ENCODE measurements at regions not wholly inside any gene's neighbourhood (a gene's known extent, or its start where the extent isn't known, plus 50 kb on each side); places are given as distances from the start of the nearest gene placed in this dataset.

GRCh38 chr2:156852681-156853080 lies 404.8 kb upstream of the GALNT5 start:
- H3K36me3 ChIP-seq = no peaks in the 10 kb centered on the region
- H3K27me3 ChIP-seq (replicated peaks; ENCODE audit: insufficient read depth) = no peaks in the 10 kb centered on the region
- no peak overlapping the region for H3K4me3 ChIP-seq
- DNase-seq (ENCODE audit: low spot score) (no peak), ATAC-seq (ENCODE audit: insufficient number of reproducible peaks, low FRiP score, low read depth) (no peak)
- no peak overlapping the region for H3K27ac ChIP-seq
- H3K9me3 ChIP-seq = no peaks in the 10 kb centered on the region
- no peak for TF ChIP-seq CTCF (IDR thresholded peaks at IDR 0.05)
- H3K4me1 ChIP-seq (ENCODE audit: control insufficient read depth in 1 of 2, low read depth in 2 of 2) = no peaks in the 10 kb centered on the region

GRCh38 chr2:156864325-156864724 lies 393.2 kb upstream of the GALNT5 start:
- H3K9me3 ChIP-seq = no peaks in the 10 kb centered on the region

GRCh38 chr2:156864753-156865152 lies 392.8 kb upstream of the GALNT5 start:
- Histone ChIP-seq H3K36me3 (no peaks in the 10 kb centered on the region), H3K27me3 (replicated peaks; ENCODE audit: insufficient read depth) (no peaks in the 10 kb centered on the region), H3K4me3 (no peak overlapping the region), H3K4me1 (ENCODE audit: control insufficient read depth in 1 of 2, low read depth in 2 of 2) (no peaks in the 10 kb centered on the region), H3K9me3 (no peaks in the 10 kb centered on the region), H3K27ac (no peak overlapping the region)
- DNase-seq (ENCODE audit: low spot score) (no peak), ATAC-seq (ENCODE audit: insufficient number of reproducible peaks, low FRiP score, low read depth) (no peak)
- no peak for TF ChIP-seq CTCF (IDR thresholded peaks at IDR 0.05)

More at GRCh38 chr2:156864325-156864724, 393.2 kb upstream of the GALNT5 start:
- no peak for TF ChIP-seq CTCF (IDR thresholded peaks at IDR 0.05)
- Histone ChIP-seq H3K36me3 (no peaks in the 10 kb centered on the region), H3K4me1 (ENCODE audit: control insufficient read depth in 1 of 2, low read depth in 2 of 2) (no peaks in the 10 kb centered on the region), H3K4me3 (no peak overlapping the region), H3K27ac (no peak overlapping the region), H3K27me3 (replicated peaks; ENCODE audit: insufficient read depth) (no peaks in the 10 kb centered on the region)
- no peak for DNase-seq (ENCODE audit: low spot score)
- no peak for ATAC-seq (ENCODE audit: insufficient number of reproducible peaks, low FRiP score, low read depth)

GRCh38 chr2:156867201-156867600 lies 390.3 kb upstream of the GALNT5 start:
- Histone ChIP-seq H3K4me1 (ENCODE audit: control insufficient read depth in 1 of 2, low read depth in 2 of 2) (no peaks in the 10 kb centered on the region), H3K4me3 (no peak overlapping the region), H3K36me3 (no peaks in the 10 kb centered on the region), H3K9me3 (no peaks in the 10 kb centered on the region), H3K27ac (no peak overlapping the region), H3K27me3 (replicated peaks; ENCODE audit: insufficient read depth) (no peaks in the 10 kb centered on the region)
- TF ChIP-seq CTCF (IDR thresholded peaks at IDR 0.05) = no peak
- no peak for ATAC-seq (ENCODE audit: insufficient number of reproducible peaks, low FRiP score, low read depth)
- DNase-seq (ENCODE audit: low spot score) = no peak

GRCh38 chr2:156874707-156875106 lies 382.8 kb upstream of the GALNT5 start:
- Histone ChIP-seq H3K4me1 (ENCODE audit: control insufficient read depth in 1 of 2, low read depth in 2 of 2) (no peaks in the 10 kb centered on the region), H3K27me3 (replicated peaks; ENCODE audit: insufficient read depth) (no peaks in the 10 kb centered on the region), H3K36me3 (no peaks in the 10 kb centered on the region), H3K4me3 (no peak overlapping the region), H3K9me3 (no peaks in the 10 kb centered on the region), H3K27ac (no peak overlapping the region)
- DNase-seq (ENCODE audit: low spot score) = no peak
- no peak for ATAC-seq (ENCODE audit: insufficient number of reproducible peaks, low FRiP score, low read depth)
- TF ChIP-seq CTCF (IDR thresholded peaks at IDR 0.05) = no peak

Measured in thoracic aorta (tissue), 2 donors.